ENCODE measurements at regions not wholly inside any gene's neighbourhood (a gene's known extent, or its start where the extent isn't known, plus 50 kb on each side); places are given as distances from the start of the nearest gene placed in this dataset.

DNA sequence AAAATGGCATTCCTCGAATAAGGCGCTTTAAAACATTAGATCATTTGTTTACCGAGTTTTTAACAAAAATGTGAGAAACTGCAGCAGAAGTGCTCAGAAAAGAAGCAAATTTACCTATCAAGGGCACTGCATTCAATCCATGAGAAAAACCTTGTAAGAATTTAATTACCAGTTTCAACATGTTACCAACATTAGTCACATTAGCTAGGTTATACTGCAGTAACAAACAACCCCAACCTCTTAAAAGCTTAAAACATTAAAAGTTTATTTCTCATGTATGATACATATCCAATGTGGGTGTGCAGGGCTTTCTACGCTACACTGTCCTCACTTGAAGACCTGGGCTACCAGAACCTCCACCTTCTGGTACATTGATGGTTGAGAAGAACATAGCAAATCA lies 68.1 kb upstream of the CCBE1 start:
- TF ChIP-seq, protein P1, sequence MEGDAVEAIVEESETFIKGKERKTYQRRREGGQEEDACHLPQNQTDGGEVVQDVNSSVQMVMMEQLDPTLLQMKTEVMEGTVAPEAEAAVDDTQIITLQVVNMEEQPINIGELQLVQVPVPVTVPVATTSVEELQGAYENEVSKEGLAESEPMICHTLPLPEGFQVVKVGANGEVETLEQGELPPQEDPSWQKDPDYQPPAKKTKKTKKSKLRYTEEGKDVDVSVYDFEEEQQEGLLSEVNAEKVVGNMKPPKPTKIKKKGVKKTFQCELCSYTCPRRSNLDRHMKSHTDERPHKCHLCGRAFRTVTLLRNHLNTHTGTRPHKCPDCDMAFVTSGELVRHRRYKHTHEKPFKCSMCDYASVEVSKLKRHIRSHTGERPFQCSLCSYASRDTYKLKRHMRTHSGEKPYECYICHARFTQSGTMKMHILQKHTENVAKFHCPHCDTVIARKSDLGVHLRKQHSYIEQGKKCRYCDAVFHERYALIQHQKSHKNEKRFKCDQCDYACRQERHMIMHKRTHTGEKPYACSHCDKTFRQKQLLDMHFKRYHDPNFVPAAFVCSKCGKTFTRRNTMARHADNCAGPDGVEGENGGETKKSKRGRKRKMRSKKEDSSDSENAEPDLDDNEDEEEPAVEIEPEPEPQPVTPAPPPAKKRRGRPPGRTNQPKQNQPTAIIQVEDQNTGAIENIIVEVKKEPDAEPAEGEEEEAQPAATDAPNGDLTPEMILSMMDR (IDR thresholded peaks at IDR 0.05), result no peak
- TF ChIP-seq, protein P2, sequence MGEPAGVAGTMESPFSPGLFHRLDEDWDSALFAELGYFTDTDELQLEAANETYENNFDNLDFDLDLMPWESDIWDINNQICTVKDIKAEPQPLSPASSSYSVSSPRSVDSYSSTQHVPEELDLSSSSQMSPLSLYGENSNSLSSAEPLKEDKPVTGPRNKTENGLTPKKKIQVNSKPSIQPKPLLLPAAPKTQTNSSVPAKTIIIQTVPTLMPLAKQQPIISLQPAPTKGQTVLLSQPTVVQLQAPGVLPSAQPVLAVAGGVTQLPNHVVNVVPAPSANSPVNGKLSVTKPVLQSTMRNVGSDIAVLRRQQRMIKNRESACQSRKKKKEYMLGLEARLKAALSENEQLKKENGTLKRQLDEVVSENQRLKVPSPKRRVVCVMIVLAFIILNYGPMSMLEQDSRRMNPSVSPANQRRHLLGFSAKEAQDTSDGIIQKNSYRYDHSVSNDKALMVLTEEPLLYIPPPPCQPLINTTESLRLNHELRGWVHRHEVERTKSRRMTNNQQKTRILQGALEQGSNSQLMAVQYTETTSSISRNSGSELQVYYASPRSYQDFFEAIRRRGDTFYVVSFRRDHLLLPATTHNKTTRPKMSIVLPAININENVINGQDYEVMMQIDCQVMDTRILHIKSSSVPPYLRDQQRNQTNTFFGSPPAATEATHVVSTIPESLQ (CRISPR knock-in tag; IDR thresholded peaks at IDR 0.05), result no peak
- TF ChIP-seq EMX1 (CRISPR knock-in tag; IDR thresholded peaks at IDR 0.05), result no peak
- TF ChIP-seq, protein P3, sequence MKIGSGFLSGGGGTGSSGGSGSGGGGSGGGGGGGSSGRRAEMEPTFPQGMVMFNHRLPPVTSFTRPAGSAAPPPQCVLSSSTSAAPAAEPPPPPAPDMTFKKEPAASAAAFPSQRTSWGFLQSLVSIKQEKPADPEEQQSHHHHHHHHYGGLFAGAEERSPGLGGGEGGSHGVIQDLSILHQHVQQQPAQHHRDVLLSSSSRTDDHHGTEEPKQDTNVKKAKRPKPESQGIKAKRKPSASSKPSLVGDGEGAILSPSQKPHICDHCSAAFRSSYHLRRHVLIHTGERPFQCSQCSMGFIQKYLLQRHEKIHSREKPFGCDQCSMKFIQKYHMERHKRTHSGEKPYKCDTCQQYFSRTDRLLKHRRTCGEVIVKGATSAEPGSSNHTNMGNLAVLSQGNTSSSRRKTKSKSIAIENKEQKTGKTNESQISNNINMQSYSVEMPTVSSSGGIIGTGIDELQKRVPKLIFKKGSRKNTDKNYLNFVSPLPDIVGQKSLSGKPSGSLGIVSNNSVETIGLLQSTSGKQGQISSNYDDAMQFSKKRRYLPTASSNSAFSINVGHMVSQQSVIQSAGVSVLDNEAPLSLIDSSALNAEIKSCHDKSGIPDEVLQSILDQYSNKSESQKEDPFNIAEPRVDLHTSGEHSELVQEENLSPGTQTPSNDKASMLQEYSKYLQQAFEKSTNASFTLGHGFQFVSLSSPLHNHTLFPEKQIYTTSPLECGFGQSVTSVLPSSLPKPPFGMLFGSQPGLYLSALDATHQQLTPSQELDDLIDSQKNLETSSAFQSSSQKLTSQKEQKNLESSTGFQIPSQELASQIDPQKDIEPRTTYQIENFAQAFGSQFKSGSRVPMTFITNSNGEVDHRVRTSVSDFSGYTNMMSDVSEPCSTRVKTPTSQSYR (CRISPR knock-in tag; IDR thresholded peaks at IDR 0.05), result no peak
- TF ChIP-seq GABPB1 (CRISPR knock-in tag; IDR thresholded peaks at IDR 0.05), result no peak
- TF ChIP-seq, protein P4, sequence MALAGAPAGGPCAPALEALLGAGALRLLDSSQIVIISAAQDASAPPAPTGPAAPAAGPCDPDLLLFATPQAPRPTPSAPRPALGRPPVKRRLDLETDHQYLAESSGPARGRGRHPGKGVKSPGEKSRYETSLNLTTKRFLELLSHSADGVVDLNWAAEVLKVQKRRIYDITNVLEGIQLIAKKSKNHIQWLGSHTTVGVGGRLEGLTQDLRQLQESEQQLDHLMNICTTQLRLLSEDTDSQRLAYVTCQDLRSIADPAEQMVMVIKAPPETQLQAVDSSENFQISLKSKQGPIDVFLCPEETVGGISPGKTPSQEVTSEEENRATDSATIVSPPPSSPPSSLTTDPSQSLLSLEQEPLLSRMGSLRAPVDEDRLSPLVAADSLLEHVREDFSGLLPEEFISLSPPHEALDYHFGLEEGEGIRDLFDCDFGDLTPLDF (CRISPR knock-in tag; IDR thresholded peaks at IDR 0.05), result no peak
- TF ChIP-seq NR2C2 (CRISPR knock-in tag; IDR thresholded peaks at IDR 0.05), result no peak
- TF ChIP-seq NR3C1 (CRISPR knock-in tag; conservative IDR thresholded peaks at IDR 0.05; ENCODE audit: low read depth), result no peak
- TF ChIP-seq ZNF121 (CRISPR knock-in tag; IDR thresholded peaks at IDR 0.05), result no peak
- TF ChIP-seq, protein P5, sequence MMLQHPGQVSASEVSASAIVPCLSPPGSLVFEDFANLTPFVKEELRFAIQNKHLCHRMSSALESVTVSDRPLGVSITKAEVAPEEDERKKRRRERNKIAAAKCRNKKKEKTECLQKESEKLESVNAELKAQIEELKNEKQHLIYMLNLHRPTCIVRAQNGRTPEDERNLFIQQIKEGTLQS (CRISPR knock-in tag; conservative IDR thresholded peaks at IDR 0.05), result no peak
- TF ChIP-seq, protein P6, sequence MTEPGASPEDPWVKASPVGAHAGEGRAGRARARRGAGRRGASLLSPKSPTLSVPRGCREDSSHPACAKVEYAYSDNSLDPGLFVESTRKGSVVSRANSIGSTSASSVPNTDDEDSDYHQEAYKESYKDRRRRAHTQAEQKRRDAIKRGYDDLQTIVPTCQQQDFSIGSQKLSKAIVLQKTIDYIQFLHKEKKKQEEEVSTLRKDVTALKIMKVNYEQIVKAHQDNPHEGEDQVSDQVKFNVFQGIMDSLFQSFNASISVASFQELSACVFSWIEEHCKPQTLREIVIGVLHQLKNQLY (CRISPR knock-in tag; IDR thresholded peaks at IDR 0.05), result no peak
- TF ChIP-seq, protein P7, sequence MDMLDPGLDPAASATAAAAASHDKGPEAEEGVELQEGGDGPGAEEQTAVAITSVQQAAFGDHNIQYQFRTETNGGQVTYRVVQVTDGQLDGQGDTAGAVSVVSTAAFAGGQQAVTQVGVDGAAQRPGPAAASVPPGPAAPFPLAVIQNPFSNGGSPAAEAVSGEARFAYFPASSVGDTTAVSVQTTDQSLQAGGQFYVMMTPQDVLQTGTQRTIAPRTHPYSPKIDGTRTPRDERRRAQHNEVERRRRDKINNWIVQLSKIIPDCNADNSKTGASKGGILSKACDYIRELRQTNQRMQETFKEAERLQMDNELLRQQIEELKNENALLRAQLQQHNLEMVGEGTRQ (CRISPR knock-in tag; IDR thresholded peaks at IDR 0.05), result no peak
- TF ChIP-seq NR1H2 (CRISPR knock-in tag; IDR thresholded peaks at IDR 0.05), result no peak
- TF ChIP-seq, protein P8, sequence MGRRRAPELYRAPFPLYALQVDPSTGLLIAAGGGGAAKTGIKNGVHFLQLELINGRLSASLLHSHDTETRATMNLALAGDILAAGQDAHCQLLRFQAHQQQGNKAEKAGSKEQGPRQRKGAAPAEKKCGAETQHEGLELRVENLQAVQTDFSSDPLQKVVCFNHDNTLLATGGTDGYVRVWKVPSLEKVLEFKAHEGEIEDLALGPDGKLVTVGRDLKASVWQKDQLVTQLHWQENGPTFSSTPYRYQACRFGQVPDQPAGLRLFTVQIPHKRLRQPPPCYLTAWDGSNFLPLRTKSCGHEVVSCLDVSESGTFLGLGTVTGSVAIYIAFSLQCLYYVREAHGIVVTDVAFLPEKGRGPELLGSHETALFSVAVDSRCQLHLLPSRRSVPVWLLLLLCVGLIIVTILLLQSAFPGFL (CRISPR knock-in tag; IDR thresholded peaks at IDR 0.05; ENCODE audit: borderline replicate concordance), result no peak
